Esophagus muscularis mucosa (tissue), 4 donors: ENCODE measurements at regions not wholly inside any gene's neighbourhood (a gene's known extent, or its start where the extent isn't known, plus 50 kb on each side); places are given as distances from the start of the nearest gene placed in this dataset.

Experiments used
- DNase-seq: peaks from one replicate; pipeline ENCODE4 v3.0.0-alpha.2; 2017; ENCODE audit errors: extremely low spot score
- H3K27ac ChIP-seq, 4 donors: fragments of 200-600 bp; sonication (generic); replicated peaks in 1 of 4; 1 replicate in 3 of 4; 2 replicates in 1 of 4; pipeline ENCODE4 v1.5.1; 2016 to 2019; ENCODE audit warnings: mild to moderate bottlenecking in 1 of 4
- H3K27me3 ChIP-seq, 4 donors: fragments of 200-600 bp; sonication (generic); one replicate each; pipeline versions ENCODE4 v1.5.1 to v1.6.0; 2016 to 2019
- H3K36me3 ChIP-seq, 4 donors: fragments of 200-600 bp; sonication (generic); one replicate each; pipeline ENCODE4 v1.5.1; 2016 to 2019
- H3K4me1 ChIP-seq, 4 donors: fragments of 200-600 bp; sonication (generic); one replicate each; pipeline ENCODE4 v1.5.1; 2016 to 2019
- H3K4me3 ChIP-seq, 4 donors: fragments of 200-600 bp; sonication (generic); 1 replicate in 2 of 4; 2 replicates in 2 of 4; pipeline ENCODE4 v1.5.1; 2016 to 2019; ENCODE audit warnings: mild to moderate bottlenecking in 4 of 4, moderate library complexity in 1 of 4
- H3K9me3 ChIP-seq, 4 donors: fragments of 200-600 bp; sonication (generic); 1 replicate in 3 of 4; 2 replicates in 1 of 4; pipeline ENCODE4 v1.5.1; 2016 to 2019
- EP300 ChIP-seq: sonication (generic); formaldehyde crosslinking; IDR thresholded peaks from one replicate; pipeline ENCODE4 v1.6.1; 2017; ENCODE audit warnings: antibody characterized with exemption
- POLR2A ChIP-seq: fragments of 450-650 bp; IDR thresholded peaks from one replicate; pipeline ENCODE4 v1.6.1; 2017; ENCODE audit warnings: antibody characterized with exemption, moderate library complexity, mild to moderate bottlenecking, low read depth
- POLR2AphosphoS5 ChIP-seq, 2 donors: sonication (generic); formaldehyde crosslinking; IDR thresholded peaks; one replicate each; pipeline ENCODE4 v1.6.1; 2017; ENCODE audit warnings: antibody characterized with exemption in 2 of 2
- WGBS: methylation state at CpG from one replicate; pipeline ENCODE4 v1.1.5; 2018; 5-methylcytosine and 5-hydroxymethylcytosine counted together
- intact Hi-C: fragments of 100-400 bp; cut with DNase I; formaldehyde crosslinking; loops from one replicate; pipeline ENCODE4 v1.15.1; 2023
- TF ChIP-seq, protein P1 (sequence below), 3 experiments: fragments of 200-600 bp in 2 of 3; fragments of 450-650 bp in 1 of 3; sonication (generic) in 2 of 3; IDR thresholded peaks; one replicate each; pipeline ENCODE4 v1.5.1; 2017 to 2019; ENCODE audit warnings: antibody characterized with exemption in 3 of 3, mild to moderate bottlenecking in 2 of 3, moderate library complexity in 1 of 3

DNA sequence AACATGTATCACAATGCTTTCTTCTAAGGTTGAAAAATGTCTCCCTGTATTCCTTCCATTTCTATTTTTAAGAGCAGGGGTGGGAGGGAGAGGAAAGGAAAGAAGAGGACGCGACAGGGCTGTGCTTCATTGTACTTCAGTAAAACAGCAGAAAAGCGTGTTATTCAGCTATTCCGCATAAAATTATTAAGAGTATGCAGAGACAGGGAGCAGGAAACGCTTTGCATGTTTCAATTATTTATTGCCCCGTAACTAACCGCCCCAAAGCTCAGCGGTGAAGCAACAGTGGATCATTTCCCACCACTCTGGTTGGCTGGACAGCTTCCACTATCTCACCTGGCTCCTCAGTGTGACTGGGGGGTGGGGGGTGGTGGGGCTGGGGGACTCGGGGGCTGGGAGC, 188.9 kb downstream of the TTLL2 start:
- intact Hi-C loops = no loop called here
- TF ChIP-seq EP300 = no peak
- TF ChIP-seq, protein P1, sequence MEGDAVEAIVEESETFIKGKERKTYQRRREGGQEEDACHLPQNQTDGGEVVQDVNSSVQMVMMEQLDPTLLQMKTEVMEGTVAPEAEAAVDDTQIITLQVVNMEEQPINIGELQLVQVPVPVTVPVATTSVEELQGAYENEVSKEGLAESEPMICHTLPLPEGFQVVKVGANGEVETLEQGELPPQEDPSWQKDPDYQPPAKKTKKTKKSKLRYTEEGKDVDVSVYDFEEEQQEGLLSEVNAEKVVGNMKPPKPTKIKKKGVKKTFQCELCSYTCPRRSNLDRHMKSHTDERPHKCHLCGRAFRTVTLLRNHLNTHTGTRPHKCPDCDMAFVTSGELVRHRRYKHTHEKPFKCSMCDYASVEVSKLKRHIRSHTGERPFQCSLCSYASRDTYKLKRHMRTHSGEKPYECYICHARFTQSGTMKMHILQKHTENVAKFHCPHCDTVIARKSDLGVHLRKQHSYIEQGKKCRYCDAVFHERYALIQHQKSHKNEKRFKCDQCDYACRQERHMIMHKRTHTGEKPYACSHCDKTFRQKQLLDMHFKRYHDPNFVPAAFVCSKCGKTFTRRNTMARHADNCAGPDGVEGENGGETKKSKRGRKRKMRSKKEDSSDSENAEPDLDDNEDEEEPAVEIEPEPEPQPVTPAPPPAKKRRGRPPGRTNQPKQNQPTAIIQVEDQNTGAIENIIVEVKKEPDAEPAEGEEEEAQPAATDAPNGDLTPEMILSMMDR (IDR thresholded peaks at IDR 0.05) = no peak
- TF ChIP-seq POLR2A = no peak
- no peak for TF ChIP-seq POLR2AphosphoS5 (IDR thresholded peaks at IDR 0.05)
- WGBS = 65% methylated on average over 6 of the region's 9 CpGs
- no peaks in the 10 kb centered on the region for H3K36me3 ChIP-seq
- no peak overlapping the region for H3K27ac ChIP-seq
- no peaks in the 10 kb centered on the region for H3K9me3 ChIP-seq
- DNase-seq = no peak
- H3K27me3 ChIP-seq = peaks cover 0 to 21% (median 0%) of the 10 kb centered on the region in 4 donors
- no peaks in the 10 kb centered on the region for H3K4me1 ChIP-seq
- H3K4me3 ChIP-seq = no peak overlapping the region

DNA sequence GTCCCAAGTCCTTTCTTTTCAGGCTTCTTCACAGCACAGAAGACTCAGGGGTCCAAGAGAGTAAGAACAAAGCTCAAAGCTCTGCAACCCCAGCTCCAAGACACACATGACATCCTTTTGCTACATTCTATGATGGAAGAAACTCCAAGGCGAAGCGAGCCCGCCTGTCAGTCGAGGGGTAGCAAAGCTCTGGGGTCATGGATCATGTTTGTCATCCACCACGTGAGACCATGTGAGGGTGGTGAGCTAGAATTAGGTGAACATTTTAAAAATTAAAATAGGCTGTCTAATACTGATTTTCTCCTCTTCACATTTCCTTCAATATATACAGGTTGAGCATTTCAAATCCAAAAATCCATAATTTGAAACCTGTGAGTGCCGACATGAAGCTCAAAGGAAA, 189.6 kb downstream of the TTLL2 start:
- no peaks in the 10 kb centered on the region for H3K36me3 ChIP-seq

DNA sequence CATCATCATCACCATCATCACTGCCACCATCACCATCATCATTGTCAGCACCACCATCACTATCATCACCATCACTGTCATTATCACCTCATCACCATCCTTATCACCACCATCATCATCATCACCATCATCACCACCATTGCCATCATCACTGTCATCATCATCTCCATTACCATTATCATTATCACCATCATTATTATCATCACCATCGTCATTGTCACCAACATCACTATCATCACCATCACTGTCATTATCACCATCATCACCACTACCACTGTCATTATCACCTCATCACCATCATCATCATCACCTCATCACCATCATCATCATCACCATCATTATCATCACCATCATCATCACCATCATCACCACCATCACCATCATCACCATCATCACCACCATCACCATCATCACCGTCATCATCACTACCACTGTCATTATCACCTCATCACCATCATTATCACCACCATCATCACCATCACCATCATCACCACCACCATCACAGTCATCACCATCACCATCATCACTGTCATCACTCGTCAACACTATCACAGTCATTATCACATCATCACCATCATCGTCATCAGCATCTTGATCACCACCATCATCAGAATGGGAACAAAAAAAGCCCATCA, 191.1 kb downstream of the TTLL2 start:
- H3K9me3 ChIP-seq = no peaks in the 10 kb centered on the region
- peaks cover 0 to 6% (median 0%) of the 10 kb centered on the region in 4 donors for H3K27me3 ChIP-seq
- no peaks in the 10 kb centered on the region for H3K4me1 ChIP-seq
- no peak overlapping the region for H3K4me3 ChIP-seq
- H3K36me3 ChIP-seq = no peaks in the 10 kb centered on the region
- H3K27ac ChIP-seq = no peak overlapping the region
- no peak for DNase-seq
- intact Hi-C loops = no loop called here
- 57% methylated on average over 4 of the region's 4 CpGs for WGBS
- TF ChIP-seq EP300 = no peak

More for the DNA sequence above, 189.6 kb downstream of the TTLL2 start:
- no peaks in the 10 kb centered on the region for H3K4me1 ChIP-seq
- no peaks in the 10 kb centered on the region for H3K9me3 ChIP-seq
- DNase-seq = no peak
- WGBS = 90% methylated on average over 6 of the region's 6 CpGs
- H3K27ac ChIP-seq = no peak overlapping the region
- no peak for TF ChIP-seq POLR2AphosphoS5 (IDR thresholded peaks at IDR 0.05)
- TF ChIP-seq EP300 = no peak
- peaks cover 0 to 15% (median 0%) of the 10 kb centered on the region in 4 donors for H3K27me3 ChIP-seq
- intact Hi-C loops = no loop called here
- H3K4me3 ChIP-seq = no peak overlapping the region

DNA sequence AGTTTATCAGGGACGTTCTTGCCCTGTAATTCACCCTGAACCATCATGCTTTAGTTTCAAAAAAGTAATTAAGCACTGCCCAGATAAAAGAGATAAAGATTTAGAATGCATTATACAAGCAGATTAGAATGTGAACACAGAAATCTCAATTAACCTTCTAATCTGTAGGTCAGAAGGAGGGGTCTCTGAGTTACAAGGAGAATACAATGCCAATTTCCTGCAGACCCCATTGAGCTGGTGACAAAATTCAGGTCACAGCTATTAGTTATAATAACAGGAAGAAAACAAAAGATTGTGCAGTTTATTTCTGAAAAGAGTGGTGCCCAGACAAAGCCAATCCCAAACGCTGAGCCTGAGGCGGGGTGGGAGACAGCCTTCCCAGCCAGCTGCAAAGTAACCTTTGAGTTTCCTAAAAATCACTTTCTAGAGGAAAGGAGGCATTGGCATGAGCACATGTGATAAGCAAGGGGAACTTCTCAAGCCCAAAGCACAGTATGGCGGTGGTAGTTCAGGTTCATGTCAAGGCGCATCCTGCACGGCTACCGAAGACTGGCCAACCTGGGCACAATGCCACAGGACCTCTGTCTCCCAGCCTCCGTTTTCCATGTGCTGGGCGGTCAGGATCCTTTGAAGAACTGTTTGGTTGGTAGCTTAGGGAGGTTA, 192.5 kb downstream of the TTLL2 start:
- Histone ChIP-seq H3K27ac (no peak overlapping the region), H3K36me3 (no peaks in the 10 kb centered on the region), H3K9me3 (no peaks in the 10 kb centered on the region), H3K4me3 (no peak overlapping the region), H3K4me1 (no peaks in the 10 kb centered on the region), H3K27me3 (peaks cover 0 to 6% (median 0%) of the 10 kb centered on the region in 4 donors)
- intact Hi-C loops = no loop called here
- no peak for DNase-seq
- TF ChIP-seq EP300 = no peak
- no peak for TF ChIP-seq POLR2AphosphoS5 (IDR thresholded peaks at IDR 0.05)
- TF ChIP-seq, protein P1 (IDR thresholded peaks at IDR 0.05) = no peak
- no peak for TF ChIP-seq POLR2A
- WGBS = 76% methylated on average over 9 of the region's 9 CpGs

DNA sequence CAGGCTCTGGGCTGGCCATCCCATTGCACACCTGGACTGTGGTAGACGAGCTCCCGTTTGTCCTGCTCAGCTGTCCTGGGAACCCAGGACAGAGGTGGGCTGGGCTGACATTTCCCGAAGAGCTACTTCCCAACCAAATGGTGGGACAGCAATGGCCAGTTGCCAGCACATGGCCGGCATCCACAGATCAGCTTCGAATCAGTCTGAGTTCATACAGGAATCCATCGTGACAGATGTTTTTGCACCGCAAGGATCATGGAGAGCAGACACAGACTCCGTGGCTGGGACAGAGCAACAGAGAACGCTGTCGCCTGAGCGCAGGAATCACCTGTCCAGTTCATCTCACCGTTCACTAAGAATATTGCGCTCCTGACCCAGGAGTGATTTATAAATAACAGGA, 198.5 kb downstream of the TTLL2 start:
- Histone ChIP-seq H3K27ac (no peak overlapping the region), H3K27me3 (peaks cover 0 to 1% (median 0%) of the 10 kb centered on the region in 4 donors), H3K4me3 (no peak overlapping the region), H3K9me3 (no peaks in the 10 kb centered on the region), H3K4me1 (no peaks in the 10 kb centered on the region), H3K36me3 (no peaks in the 10 kb centered on the region)
- 96% methylated on average over 4 of the region's 13 CpGs for WGBS
- DNase-seq = no peak
- TF ChIP-seq, protein P1 (IDR thresholded peaks at IDR 0.05) = no peak
- TF ChIP-seq EP300 (no peak), POLR2A (no peak), POLR2AphosphoS5 (IDR thresholded peaks at IDR 0.05) (no peak)
- intact Hi-C loops = no loop called here
